Limb (tissue), 2 donors: ENCODE measurements at regions not wholly inside any gene's neighbourhood (a gene's known extent, or its start where the extent isn't known, plus 50 kb on each side); places are given as distances from the start of the nearest gene placed in this dataset.

Source experiments
- DNase-seq, 2 donors: peaks; one replicate each; pipeline ENCODE4 v3.0.0-alpha.2; 2016; ENCODE audit errors: extremely low spot score in 2 of 2

DNA sequence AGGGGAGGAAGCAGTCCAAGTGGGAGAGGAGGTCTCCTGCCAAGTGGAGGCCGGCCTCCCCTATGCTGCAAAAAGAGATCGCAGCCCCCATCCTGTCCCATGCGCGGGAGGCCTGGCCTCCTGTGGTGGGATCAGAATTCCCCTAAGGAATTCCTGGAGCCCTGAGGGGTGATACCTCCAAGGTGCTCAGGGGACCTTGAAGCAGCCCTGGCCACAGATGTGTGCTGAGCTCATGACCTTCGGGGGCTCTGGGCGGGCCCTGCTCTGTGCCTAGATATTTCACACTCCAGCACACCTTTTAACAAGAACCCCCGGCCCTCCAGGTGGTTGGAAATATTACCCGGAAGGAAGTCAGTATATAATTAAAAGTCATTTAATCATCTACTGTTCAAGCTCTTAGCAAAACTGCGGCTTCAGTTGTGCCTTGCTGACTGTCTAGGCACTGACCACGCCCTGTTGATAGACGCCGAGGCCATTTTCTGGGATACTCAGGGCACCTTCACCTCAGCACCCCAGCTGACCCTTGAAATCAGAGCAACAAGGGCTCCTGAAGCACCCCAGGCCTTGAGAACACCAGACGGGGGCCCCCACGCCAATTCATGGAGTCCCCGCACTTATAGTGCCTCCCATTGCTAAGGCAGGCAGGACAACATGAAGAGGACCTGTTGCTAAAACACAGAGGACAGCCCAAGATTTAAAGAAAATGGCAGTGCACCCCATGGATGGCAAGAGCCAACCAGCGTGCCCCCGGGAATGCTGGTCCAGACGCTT lies 119.1 kb downstream of the NDUFA10 start:
- DNase-seq: no peak

GRCh38 chr2:239905306-239905705 lies 119.8 kb downstream of the NDUFA10 start:
- no peak for DNase-seq

DNA sequence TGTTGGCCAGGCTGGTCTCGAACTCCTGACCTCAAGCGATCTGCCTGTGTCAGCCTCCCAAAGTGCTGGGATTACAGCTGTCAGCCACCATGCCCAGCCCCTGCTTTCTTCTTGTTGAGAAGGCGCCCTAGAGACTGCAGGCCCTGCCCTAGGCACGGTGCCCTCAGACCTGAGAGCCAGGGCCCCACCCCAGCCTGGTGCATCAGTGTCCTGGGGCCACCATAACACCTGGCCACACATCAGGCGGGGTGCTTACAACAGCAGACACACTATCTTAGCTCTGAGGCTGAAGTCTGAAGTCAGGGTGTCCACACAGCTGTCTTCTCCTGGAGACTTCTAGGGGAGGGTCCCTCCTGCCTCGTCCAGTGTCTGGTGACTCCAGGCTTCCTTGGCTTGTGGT lies 120.6 kb downstream of the NDUFA10 start:
- no peak for DNase-seq

DNA sequence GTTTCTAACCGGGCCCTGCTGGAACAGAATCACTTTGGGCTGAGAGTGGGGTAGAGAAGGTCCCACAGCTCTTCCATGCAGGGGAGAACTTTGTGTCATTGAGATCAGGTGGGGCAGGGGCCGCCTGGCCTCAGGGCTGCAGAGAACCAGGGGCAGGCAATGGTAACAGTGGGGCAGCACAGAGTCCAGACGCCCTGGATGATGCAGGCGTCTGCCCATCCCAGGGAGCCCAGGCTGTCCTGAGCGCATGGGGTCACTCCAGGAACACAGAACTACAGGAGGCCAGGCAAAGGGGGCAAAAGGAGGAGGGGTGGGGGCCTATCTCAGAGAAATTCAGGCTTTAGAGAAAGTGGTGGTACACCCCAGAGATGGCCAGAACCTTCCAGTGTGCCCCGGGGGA lies 121.3 kb downstream of the NDUFA10 start:
- no peak for DNase-seq

GRCh38 chr2:239903210-239903609 lies 121.9 kb downstream of the NDUFA10 start:
- no peak for DNase-seq

DNA sequence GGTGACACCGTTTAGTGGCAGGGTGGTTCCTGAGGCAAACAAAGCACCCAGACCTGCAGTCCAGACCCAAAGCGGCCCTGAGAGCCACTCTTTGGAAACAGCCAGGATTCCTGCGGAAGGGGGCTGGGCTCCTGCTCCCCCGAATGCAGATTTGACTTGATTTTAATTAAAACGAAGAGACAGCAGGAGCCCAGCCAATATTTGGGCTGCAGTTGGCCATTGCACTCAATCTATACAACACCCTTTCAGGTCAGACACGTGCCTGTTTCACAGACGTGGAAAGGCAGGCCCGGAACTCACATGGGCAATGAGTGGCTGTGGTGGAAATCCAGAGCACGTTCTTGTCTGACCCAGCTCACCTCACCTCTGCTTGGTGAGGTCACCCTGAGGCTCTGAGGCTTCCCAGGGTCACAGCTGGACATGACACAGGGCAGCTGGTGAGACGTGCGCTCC lies 122.4 kb downstream of the NDUFA10 start:
- DNase-seq: no peak

GRCh38 chr2:239898292-239898925 lies 126.7 kb downstream of the NDUFA10 start:
- DNase-seq: no peak

GRCh38 chr2:239897596-239898235 lies 127.4 kb downstream of the NDUFA10 start:
- DNase-seq: no peak

DNA sequence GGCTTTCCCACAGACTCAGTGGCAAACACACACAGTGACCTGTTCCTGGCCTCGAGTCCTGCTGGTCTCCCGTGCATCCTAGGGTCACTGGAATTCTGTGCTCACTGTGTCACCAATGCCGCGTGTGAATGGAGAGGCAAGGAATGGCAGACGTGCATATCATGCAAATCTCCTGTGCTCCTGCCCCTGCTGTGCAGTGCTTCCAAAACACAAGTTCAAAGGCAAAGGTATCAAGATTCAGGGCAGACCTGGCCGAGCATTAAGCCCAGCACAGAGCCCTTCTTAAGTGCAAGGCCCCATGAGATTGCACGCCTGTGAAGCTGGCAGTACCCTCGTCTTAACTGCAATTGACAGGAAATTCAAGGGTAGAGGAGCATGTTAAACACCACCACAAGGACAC lies 129.1 kb downstream of the NDUFA10 start:
- no peak for DNase-seq

GRCh38 chr2:239895669-239896068 lies 129.5 kb downstream of the NDUFA10 start:
- DNase-seq: no peak

DNA sequence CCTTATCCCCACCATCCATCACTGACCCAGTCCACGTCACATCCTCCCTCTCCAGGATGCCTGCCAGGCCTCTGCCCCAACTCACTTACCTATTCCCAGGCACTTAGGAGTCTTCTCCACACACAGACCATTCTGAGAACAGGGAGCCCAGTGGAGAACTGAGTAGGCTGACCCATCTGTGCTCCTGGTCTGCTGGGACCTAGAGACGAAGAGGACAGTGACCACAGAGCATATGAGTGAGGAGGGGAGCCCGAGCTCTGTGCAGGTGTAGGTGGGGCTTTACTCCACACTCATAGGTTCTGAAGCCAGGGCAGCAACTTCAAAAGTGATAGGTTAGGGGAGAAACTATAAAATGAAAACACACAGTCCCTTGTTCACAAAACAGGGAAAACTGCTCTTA lies 130.0 kb downstream of the NDUFA10 start:
- DNase-seq: no peak

DNA sequence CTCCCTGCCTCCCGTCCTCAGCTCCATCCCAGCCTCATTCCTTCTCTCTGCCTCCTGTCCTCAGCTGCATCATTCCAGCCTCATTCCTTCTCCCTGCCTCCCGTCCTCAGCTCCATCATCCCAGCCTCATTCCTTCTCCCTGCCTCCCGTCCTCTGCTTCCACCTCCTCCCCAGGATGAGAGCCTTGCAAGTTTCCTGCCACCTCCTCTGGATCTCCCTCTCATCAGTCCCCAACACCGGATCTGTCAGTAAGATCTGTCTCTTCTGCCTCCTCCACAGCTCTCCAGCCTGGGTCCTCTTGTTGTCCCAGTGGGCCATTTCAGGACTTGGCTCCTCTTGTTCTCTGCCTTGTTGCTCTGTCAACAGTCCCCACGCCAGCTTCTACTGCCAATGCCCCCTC lies 130.9 kb downstream of the NDUFA10 start:
- no peak for DNase-seq

DNA sequence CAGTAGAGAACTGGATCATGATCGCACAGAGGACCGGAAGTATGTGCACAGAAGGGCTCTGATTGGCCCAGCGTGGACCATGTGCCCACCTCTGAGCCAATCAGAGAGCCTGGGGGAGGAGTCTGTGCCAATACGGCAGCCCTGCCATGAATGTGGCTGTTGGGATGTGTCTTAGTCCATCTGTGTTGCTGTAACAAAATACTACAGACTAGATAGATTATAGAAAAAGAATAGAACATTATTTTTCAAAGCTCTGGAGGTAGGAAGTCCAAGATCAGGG lies 132.0 kb downstream of the NDUFA10 start:
- no peak for DNase-seq

DNA sequence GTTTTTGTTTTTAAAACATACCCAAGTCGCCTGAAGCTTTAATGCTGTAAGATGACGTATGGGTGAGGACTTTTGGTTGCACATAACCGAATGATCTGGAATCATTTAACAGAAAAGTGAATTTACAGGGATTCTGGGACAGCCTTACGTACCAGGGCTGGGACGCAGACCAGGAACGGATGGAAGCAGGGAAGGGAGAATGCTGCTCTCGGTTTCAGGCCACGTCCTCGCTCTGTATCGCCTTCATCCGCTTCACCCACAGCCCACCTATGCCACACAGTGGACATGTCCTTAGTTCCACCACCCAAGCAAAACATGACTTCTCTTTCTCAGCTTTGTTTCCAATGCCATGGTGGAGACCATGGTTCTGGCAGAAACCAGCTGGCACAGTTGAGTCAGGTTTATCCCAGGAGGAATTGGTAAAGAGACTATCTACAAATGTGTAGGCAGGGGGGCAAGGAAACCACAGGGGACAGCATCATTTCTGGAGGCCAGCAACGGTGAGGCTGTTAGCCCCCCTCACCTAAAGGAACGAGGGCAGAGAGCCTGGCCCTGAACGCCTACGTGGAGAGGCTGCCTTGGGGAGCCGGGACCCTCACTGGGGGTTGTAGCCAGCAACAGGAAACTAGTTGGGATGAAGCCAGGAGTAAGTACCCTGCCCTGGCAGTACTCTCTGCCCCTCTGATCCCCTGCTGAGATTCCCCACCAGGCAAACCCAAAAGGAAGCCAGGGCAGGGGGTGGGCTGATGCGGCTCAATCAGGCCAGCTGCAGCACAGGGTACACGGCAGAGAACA lies 132.5 kb downstream of the NDUFA10 start:
- peak in 1 of 2 donors; percentile 32 for DNase-seq

DNA sequence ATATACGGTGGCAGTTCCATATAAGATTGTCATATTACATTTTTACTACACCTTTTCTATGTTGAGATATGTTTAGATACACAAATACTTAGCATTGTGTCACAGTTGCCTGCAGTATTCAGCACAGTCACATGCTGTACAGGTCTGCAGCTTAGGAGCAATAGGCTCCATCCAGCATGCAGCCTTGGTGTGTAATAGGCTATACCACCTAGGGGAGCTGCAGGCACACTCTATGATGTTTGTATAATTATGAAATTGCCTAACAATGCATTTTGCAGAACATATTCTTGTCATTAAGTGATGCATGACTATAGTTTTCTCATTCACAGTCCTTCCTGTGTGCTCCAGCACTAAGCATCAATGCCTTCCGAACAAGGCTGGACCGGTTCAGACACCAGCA lies 133.4 kb downstream of the NDUFA10 start:
- DNase-seq: no peak

DNA sequence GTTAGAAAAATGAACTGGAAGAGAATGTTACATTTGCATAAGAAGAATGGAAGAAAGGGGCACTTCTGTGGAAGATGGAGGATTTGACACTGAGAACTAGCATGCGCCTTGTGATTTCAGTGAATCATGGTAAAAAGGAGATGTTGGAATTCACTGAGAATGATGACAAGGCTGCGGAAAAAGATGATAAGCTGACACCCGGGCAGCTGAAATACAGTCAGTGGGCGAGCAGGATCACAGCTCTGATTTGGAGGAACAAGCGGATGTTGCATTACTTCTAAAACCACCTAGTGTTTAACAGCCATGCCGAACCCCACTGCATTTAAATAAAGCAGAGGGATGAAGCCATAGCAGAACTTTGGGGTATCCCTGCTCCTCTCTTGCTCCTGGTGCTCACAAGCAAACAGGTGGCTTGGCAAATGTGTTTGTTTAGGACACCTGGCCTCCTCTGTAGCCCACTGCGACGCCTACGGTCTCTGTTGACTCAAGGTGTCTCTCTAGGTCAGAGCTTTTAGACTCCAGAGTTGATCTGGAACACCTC lies 134.9 kb downstream of the NDUFA10 start:
- peak in 1 of 2 donors; percentile 15 for DNase-seq

DNA sequence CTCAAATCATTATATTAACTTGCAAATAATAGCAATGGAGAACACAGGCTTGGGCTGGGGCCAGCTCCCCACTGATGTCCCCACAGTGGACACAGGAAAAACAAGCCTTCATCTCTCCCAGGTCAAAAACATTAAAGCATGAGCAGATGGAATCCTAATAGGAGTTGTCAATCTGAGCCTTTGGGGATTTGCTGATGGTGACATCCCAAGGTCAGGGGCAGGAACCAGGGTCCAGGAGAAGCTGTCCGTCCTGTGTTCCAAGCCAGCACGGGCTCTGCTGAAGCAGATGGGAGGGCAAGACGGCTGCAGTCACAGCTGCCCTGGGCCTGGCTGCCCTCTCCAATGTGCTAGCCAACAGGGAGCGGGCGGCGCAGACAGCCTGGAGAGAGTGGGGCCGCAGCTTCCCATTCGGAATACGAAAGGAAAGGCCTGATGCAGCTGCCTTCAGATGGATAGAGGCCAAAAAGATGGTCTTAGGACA lies 135.5 kb downstream of the NDUFA10 start:
- peak in 1 of 2 donors; percentile 32 for DNase-seq

GRCh38 chr2:239887604-239888003 lies 137.5 kb downstream of the NDUFA10 start:
- DNase-seq: no peak

DNA sequence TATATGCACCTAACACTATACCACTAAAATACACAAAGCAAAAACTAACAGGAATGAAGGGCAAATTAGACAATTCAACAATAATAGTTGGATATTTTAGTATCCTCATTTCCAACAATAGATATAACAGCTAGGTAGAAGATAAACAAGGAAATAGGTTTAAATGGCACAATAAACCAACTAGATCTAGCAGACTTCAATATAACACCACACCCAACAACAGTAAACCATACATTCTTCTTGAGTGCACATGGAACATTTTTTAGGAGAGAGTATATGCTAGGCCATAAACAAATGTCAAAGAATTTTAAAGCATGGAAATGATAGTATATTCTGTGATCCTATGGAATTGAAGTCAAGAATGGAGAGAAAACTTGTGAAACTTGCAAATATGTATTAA lies 138.4 kb downstream of the NDUFA10 start:
- no peak for DNase-seq

DNA sequence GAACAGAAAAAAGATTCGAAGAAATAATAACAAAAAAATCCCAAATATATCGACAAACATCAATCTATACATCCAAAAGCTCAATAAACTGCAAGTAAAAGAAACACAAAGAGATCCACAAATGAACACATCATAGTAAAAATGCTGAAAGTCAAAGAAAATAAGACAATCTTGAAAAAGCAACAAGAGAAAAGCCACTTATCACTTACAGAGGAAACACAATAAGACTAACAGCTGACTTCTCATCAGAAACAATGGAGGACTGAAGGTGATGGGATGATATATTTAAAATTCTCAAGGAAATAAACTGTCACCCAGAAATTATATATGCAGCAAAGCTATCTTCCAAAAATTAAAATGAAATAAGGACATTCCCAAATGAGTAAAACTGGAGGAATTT lies 140.3 kb downstream of the NDUFA10 start:
- DNase-seq: no peak

DNA sequence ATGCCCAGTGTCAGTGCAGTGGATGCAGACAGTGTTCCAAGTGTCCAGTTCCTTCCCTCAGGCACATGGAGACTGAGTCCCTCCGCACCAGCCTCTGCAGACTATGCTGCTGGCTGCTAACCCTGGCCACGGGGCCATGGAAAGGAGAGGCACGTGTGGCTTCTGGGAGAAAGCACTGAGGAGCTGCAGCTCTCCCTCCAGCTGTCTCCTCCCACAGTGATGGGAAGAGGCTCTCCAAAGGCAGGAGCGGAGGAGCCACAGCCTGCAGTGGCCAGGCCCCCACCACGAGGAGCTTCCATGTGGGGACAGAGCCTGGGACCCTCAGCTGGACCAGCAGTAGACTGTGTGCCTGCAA lies 141.1 kb downstream of the NDUFA10 start:
- peak in 1 of 2 donors; percentile 7 for DNase-seq
